Activated effector memory CD4-positive, alpha-beta T cell treated with anti-CD3 and anti-CD28 coated beads, Interleukin-2, amount 50 U/mL, for 16 hours (primary cell): ENCODE measurements at regions not wholly inside any gene's neighbourhood (a gene's known extent, or its start where the extent isn't known, plus 50 kb on each side); places are given as distances from the start of the nearest gene placed in this dataset.
"Not testable (repeated sequence)": the region's sequence is repeated elsewhere in the genome, so short reads cannot be mapped to it uniquely, and the experiment has no call there.

Experiments
- DNase-seq: peaks from one replicate; pipeline ENCODE4 v3.0.0-alpha.2; 2020

DNA sequence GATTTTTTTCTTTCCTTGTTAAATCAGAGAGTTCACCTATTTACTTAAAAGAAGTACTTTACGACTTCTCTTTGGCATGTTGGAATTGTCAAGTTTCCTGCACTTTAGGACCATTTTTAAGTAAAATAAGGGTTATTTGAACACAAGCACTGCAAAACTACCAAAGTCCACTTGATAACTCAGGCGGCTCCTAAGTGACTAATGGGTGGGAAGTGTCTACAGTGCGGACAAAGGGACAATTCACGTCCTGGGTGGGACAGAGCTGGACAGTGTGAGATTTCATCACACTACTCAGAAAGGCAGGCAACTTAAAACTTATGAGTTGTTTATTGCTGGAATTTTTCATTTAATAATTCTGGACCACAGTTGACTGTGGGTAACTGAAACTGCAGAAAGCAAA is 590.2 kb upstream of the UBE2E2 start:
- no peak for DNase-seq

GRCh38 chr3:22615790-22616189 is 587.3 kb upstream of the UBE2E2 start:
- DNase-seq: no peak

DNA sequence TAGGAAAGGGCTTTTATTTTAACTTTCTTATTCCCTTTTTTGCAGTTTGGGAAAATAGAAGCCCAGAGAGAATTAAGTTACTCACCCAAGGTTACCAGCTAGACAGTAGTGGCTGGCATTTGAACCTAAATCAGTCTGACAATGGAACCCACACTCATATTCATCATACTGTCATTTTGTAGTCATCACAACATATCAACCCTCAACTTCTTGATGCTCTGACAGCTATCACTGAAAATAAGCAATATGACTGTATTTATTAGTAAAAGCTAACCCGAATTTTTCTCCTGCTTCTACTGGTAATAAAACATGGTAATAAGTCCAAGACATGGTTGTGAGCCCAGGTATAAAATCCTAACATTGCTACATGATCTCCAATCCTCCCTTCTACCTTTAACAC is 585.8 kb upstream of the UBE2E2 start:
- DNase-seq: no peak

- no peak for DNase-seq
Measured at GRCh38 chr3:22620498-22620897, 582.6 kb upstream of the UBE2E2 start.

DNA sequence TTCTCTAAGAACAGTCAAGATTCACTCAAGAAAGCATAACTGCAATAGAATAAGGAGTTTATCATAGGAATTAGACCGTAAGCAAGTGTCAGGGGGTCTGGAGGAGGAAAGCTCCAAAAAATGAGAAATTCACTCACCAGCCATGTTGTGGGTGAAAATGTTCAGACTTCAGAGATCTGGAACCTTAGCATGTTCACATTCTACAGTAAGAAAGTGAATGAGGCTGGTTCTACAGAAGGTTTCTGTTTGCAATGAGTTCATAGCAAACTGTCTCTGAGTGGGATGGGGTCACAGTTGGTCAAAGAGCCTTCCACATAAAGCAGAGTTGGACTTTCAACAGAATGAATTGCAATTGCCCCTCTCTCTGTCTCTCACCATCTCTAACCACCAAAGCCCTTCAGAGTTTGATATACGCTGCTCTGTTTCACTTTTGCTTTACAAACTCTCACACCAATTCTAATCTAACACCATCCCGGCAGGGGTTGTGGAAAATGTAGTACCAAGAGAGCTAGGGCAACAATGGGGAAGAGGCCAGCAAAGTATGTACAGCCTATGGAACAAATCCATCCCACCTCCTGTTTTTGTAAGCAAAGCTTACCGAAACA is 581.8 kb upstream of the UBE2E2 start:
- DNase-seq: no peak

- DNase-seq: no peak
Measured at GRCh38 chr3:22627993-22628499, 575.1 kb upstream of the UBE2E2 start.

DNA sequence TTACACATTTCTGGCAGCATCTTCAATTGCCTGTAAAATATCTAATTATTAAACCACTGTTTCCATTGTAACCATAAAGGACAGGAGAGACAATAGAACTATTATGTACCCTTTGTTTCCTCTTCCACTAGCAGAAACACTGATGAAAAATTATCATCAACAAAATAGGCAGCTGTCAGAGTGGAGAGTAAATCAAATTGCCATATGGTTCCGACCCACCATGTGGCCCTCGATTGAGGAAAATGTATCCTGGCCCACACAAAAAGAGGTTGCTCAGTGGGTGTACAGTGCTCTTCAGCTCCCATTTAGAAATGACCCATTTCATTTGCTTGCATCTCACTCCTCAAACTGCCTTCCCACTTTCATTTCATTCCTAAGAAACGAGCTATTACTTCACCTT is 570.6 kb upstream of the UBE2E2 start:
- no peak for DNase-seq

GRCh38 chr3:22634433-22634832 is 568.7 kb upstream of the UBE2E2 start:
- no peak for DNase-seq

- DNase-seq: no peak
Measured at GRCh38 chr3:22659651-22660475, 543.3 kb upstream of the UBE2E2 start.

GRCh38 chr3:22660606-22661005 is 542.5 kb upstream of the UBE2E2 start:
- DNase-seq: no peak

- DNase-seq: no peak
Measured at GRCh38 chr3:22661121-22661700, 541.9 kb upstream of the UBE2E2 start.

DNA sequence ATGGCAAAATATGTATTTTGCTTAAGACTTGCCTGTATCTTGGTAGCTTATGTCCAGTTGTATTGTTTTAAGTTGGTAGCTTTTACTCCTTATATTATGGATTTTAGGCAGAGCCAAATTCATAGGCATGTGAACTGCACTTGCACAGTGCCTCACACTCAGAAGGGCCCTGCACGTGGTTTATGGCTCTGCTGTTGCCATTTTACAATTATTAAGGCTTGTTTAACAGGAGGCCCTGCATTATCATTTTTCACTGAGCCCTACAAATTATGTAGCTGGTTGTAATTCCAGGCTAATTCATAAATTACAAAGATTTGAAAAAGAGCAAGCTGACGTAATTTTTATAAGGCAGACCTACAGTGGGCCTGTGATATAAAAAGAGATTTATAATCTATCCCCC is 537.6 kb upstream of the UBE2E2 start:
- no peak for DNase-seq

GRCh38 chr3:22666736-22667135 is 536.4 kb upstream of the UBE2E2 start:
- no peak for DNase-seq

GRCh38 chr3:22671848-22672247 is 531.3 kb upstream of the UBE2E2 start:
- no peak for DNase-seq

DNA sequence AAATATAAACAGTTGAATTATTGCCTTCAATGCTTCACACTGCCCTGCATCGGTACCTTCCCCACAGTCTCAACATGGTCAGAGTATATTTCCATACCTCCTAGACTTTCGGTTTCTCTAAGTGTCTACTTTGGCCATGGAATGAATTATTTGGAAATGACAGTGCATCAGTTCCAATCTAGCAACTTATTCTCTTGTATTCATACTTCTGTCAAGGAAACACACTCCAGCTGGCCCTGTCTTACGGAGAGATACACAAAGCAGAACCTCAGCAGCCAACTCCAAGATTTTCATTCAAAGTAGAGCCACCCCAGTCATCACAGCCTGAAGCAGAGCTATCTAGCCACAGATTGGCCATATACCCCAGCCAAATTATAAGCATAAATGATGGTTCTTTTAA is 518.4 kb upstream of the UBE2E2 start:
- no peak for DNase-seq

GRCh38 chr3:22685597-22685996 is 517.5 kb upstream of the UBE2E2 start:
- DNase-seq: no peak

DNA sequence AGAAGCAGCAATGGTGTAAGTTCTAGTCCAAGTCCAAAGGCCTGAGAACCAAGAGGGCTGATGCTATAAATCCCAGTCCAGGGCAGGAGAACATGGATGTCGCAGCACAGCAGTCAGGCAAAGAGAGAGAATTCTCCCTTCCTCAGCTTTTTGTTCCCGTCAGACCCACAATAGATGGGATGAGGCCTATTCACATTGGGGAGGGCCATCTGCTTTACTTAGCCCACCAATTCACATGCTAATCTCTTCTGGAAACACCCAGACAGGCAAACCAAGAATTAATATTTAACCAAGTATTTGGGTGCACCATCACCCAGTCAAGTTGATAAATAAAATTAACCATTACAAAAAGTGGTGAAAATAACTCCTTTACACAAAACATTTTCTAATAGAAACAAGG is 511.7 kb upstream of the UBE2E2 start:
- DNase-seq: no peak

- DNase-seq: no peak
Measured at GRCh38 chr3:22691856-22692628, 511.1 kb upstream of the UBE2E2 start.

DNA sequence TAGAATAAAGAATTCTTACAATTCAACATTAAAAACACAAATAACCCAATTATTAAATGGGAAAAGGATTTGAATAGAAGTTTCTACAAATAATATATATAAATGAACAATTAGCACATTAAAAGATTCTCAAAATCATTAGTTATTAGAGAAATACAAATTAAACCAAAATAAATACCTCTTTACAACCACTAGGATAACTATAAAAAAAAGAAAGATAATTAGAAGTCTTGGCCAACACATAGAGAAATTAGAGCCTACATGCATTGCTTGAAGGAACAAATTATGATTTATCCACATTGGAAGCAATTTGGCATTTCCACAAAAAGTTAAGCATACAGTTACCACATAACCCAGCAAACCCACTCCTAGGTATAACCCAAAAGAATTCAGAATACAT is 502.3 kb upstream of the UBE2E2 start:
- no peak for DNase-seq

GRCh38 chr3:22704166-22704565 is 499.0 kb upstream of the UBE2E2 start:
- DNase-seq: no peak

GRCh38 chr3:22704571-22705354 is 498.4 kb upstream of the UBE2E2 start:
- DNase-seq: no peak

DNA sequence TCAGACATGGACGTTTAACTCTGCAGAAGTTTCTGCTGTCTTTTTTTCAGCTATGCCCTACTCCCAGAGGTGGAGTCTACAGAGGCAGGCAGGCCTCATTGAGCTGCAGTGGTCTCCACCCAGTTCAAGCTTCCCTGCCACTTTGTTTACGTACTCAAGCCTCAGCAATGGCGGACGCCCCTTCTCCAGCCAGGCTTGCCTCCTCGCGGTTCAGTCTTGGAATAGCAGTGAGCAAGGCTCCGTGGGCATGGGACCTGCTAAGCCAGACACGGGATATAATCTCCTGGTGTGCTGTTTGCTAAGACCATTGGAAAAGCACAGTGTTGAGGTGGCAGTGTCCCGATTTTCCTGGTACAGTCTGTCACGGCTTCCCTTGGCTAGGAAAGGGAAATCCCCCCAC is 496.2 kb upstream of the UBE2E2 start:
- not testable (repeated sequence) for DNase-seq

DNA sequence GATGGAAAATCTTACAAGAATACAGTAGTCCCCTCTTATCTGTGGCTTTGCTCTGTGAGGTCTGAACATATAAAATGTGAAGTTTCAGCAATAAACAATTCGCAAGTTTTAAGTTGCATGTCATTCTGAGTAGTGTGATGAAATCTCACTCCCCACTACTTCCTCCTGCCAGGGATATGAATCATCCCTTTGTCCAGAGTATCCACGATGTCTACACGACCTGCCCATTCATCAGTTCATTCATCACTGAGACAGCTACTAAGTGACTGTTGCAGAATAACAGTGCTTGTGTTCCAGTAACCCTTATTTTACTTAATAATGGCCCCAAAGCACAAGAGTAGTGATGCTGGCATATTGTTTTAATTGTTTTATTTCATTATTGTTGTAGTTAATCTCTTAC is 489.2 kb upstream of the UBE2E2 start:
- DNase-seq: no peak
